ENCODE measurements at regions not wholly inside any gene's neighbourhood (a gene's known extent, or its start where the extent isn't known, plus 50 kb on each side); places are given as distances from the start of the nearest gene placed in this dataset.

DNA sequence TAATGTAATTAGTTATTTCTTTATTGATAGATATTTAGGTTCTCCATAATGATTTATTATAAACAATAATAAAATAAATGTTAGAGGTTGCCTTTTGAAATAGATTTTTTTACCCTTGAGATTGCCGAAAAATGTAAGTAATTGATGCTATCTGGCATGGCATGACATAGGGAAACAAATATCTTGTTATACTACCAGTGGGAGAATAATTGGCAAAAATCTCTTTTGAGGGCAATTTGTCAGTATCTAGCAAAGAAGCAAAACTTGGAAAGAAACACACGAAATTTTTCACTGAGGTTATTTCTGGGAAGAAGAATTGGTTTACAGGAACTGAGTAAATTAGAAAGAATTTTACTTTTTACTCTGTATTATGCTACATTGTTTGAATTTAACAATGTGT, 547.2 kb upstream of the SETBP1 start:
- TF ChIP-seq, protein P1, sequence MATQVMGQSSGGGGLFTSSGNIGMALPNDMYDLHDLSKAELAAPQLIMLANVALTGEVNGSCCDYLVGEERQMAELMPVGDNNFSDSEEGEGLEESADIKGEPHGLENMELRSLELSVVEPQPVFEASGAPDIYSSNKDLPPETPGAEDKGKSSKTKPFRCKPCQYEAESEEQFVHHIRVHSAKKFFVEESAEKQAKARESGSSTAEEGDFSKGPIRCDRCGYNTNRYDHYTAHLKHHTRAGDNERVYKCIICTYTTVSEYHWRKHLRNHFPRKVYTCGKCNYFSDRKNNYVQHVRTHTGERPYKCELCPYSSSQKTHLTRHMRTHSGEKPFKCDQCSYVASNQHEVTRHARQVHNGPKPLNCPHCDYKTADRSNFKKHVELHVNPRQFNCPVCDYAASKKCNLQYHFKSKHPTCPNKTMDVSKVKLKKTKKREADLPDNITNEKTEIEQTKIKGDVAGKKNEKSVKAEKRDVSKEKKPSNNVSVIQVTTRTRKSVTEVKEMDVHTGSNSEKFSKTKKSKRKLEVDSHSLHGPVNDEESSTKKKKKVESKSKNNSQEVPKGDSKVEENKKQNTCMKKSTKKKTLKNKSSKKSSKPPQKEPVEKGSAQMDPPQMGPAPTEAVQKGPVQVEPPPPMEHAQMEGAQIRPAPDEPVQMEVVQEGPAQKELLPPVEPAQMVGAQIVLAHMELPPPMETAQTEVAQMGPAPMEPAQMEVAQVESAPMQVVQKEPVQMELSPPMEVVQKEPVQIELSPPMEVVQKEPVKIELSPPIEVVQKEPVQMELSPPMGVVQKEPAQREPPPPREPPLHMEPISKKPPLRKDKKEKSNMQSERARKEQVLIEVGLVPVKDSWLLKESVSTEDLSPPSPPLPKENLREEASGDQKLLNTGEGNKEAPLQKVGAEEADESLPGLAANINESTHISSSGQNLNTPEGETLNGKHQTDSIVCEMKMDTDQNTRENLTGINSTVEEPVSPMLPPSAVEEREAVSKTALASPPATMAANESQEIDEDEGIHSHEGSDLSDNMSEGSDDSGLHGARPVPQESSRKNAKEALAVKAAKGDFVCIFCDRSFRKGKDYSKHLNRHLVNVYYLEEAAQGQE (IDR thresholded peaks at IDR 0.05; ENCODE audit: insufficient read depth in 1 of 2, low read depth in 2 of 2, low read length in 2 of 2): no peak
- TF ChIP-seq POLR2AphosphoS5 (IDR thresholded peaks at IDR 0.05; ENCODE audit: low read depth, low read length): no peak
- no peak for TF ChIP-seq FOXP2 (optimal IDR thresholded peaks at IDR 0.05; ENCODE audit: borderline replicate concordance, extremely low read depth, extremely low read length, insufficient read depth)
- TF ChIP-seq TAF1 (IDR thresholded peaks at IDR 0.05; ENCODE audit: borderline replicate concordance, insufficient read depth, low read length): no peak
- no peak for TF ChIP-seq SIN3A (IDR thresholded peaks at IDR 0.05; ENCODE audit: borderline replicate concordance, insufficient read depth, low read length)

DNA sequence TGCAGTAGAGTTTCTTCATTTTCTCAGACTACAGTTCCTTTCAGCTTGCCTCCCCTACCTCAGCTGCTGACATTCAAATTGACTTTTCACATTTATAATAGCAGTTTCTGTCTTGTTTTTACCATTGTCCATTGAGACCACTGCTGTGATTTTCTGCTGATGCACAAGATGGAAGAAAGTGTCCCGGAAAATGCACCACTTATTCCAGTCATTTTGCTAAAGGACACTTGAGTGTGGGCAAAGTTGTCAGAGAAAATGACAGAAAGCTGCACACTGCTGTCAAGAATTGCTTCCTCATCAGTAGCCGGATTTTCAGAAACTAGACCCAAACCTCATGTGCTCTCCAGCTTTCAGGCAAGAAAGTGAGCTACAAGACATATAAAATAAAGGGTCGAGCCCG, 546.2 kb upstream of the SETBP1 start:
- TF ChIP-seq, protein P1 (IDR thresholded peaks at IDR 0.05; ENCODE audit: insufficient read depth in 1 of 2, low read depth in 2 of 2, low read length in 2 of 2): no peak
- TF ChIP-seq POLR2AphosphoS5 (IDR thresholded peaks at IDR 0.05; ENCODE audit: low read depth, low read length) (no peak), FOXP2 (optimal IDR thresholded peaks at IDR 0.05; ENCODE audit: borderline replicate concordance, extremely low read depth, extremely low read length, insufficient read depth) (no peak), TAF1 (IDR thresholded peaks at IDR 0.05; ENCODE audit: borderline replicate concordance, insufficient read depth, low read length) (no peak), SIN3A (IDR thresholded peaks at IDR 0.05; ENCODE audit: borderline replicate concordance, insufficient read depth, low read length) (no peak)

DNA sequence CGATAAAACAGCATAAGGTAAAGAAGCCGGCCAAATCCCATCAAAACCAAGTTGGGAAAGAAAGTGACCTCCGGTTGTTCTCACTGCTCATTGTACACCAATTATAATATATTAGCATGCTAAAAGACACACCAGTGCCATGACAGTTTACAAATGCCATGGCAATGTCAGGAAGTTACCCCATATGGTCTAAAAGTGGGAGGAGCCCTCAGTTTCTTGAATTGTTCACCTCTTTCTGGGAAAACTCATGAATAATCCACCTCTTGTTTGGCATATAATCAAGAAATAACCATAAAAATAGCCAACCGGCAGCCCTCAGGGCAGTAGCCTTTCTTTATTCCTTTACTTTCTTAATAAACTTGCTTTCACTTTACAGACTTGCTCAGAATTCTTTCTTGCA, 544.9 kb upstream of the SETBP1 start:
- TF ChIP-seq TAF1 (IDR thresholded peaks at IDR 0.05; ENCODE audit: borderline replicate concordance, insufficient read depth, low read length): no peak
- TF ChIP-seq SIN3A (IDR thresholded peaks at IDR 0.05; ENCODE audit: borderline replicate concordance, insufficient read depth, low read length): no peak
- TF ChIP-seq, protein P1 (IDR thresholded peaks at IDR 0.05; ENCODE audit: insufficient read depth in 1 of 2, low read depth in 2 of 2, low read length in 2 of 2): no peak
- TF ChIP-seq POLR2AphosphoS5 (IDR thresholded peaks at IDR 0.05; ENCODE audit: low read depth, low read length): no peak

DNA sequence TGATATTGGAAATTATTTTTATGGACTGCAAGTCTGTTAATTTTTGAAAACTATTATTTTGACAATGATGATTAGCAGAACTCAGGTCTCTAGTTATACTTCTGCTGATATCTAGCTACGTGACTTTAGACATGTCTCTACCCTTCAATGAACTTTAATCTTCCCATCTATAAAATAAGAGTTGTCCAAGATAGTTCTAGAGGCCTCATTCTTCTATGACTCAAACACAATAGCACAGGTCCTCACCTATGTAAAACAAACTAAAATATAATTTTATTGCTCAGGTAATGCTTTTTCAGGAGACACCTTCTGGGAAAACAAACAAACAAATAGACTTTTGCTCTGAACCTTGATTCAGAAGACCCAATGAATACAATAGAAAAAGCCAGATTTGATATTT, 544.4 kb upstream of the SETBP1 start:
- TF ChIP-seq FOXP2 (optimal IDR thresholded peaks at IDR 0.05; ENCODE audit: borderline replicate concordance, extremely low read depth, extremely low read length, insufficient read depth) (no peak), POLR2AphosphoS5 (IDR thresholded peaks at IDR 0.05; ENCODE audit: low read depth, low read length) (no peak), SIN3A (IDR thresholded peaks at IDR 0.05; ENCODE audit: borderline replicate concordance, insufficient read depth, low read length) (no peak), TAF1 (IDR thresholded peaks at IDR 0.05; ENCODE audit: borderline replicate concordance, insufficient read depth, low read length) (no peak)
- TF ChIP-seq, protein P1 (IDR thresholded peaks at IDR 0.05; ENCODE audit: insufficient read depth in 1 of 2, low read depth in 2 of 2, low read length in 2 of 2): no peak

DNA sequence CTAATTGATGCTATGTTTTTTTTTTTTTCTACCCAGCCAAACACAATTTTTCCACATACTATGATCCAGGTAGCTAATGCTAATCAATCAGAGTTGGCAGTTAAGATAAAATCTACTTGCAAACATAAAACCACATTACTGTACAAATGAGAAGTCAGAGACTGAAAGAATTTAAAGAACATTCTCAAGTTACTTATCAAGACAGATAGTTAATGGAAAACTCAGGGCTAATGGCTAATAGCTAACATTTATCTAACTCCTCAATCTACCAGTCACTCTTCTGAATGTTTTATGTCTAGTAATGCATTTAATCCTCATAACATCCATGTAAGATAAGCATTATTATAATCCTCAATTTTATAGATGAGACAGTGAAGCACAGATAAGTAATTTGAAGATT, 537.6 kb upstream of the SETBP1 start:
- TF ChIP-seq POLR2AphosphoS5 (IDR thresholded peaks at IDR 0.05; ENCODE audit: low read depth, low read length) (no peak), FOXP2 (optimal IDR thresholded peaks at IDR 0.05; ENCODE audit: borderline replicate concordance, extremely low read depth, extremely low read length, insufficient read depth) (no peak), TAF1 (IDR thresholded peaks at IDR 0.05; ENCODE audit: borderline replicate concordance, insufficient read depth, low read length) (no peak), SIN3A (IDR thresholded peaks at IDR 0.05; ENCODE audit: borderline replicate concordance, insufficient read depth, low read length) (no peak)
- TF ChIP-seq, protein P1 (IDR thresholded peaks at IDR 0.05; ENCODE audit: insufficient read depth in 1 of 2, low read depth in 2 of 2, low read length in 2 of 2): no peak

Measured in PFSK-1 (cell line).